GM21526 (cell line): ENCODE measurements at regions not wholly inside any gene's neighbourhood (a gene's known extent, or its start where the extent isn't known, plus 50 kb on each side); places are given as distances from the start of the nearest gene placed in this dataset.

ENCODE experiments used
- ATAC-seq: cut with Tn5 transposase; IDR thresholded peaks from one replicate; pipeline ENCODE4 v1.9.1; 2021; ENCODE audit warnings: moderate library complexity; ENCODE audit not compliant: unreplicated experiment, low FRiP score

- no peak for ATAC-seq
Measured at GRCh38 chr9:79264041-79264440, 307.7 kb upstream of the TLE4 start.

- no peak for ATAC-seq
Measured at GRCh38 chr9:79264511-79265355, 307.0 kb upstream of the TLE4 start.

- no peak for ATAC-seq
Measured at GRCh38 chr9:79266986-79267385, 304.8 kb upstream of the TLE4 start.

- ATAC-seq = no peak
Measured at GRCh38 chr9:79268806-79269205, 303.0 kb upstream of the TLE4 start.

GRCh38 chr9:79273311-79273710 is 298.5 kb upstream of the TLE4 start:
- ATAC-seq = no peak

GRCh38 chr9:79279356-79279755 is 292.4 kb upstream of the TLE4 start:
- ATAC-seq = no peak

GRCh38 chr9:79280691-79281090 is 291.1 kb upstream of the TLE4 start:
- ATAC-seq = no peak

GRCh38 chr9:79284081-79284480 is 287.7 kb upstream of the TLE4 start:
- no peak for ATAC-seq

- no peak for ATAC-seq
Measured at GRCh38 chr9:79286992-79287707, 284.6 kb upstream of the TLE4 start.

- no peak for ATAC-seq
Measured at GRCh38 chr9:79287708-79288290, 284.0 kb upstream of the TLE4 start.

GRCh38 chr9:79289856-79290255 is 281.9 kb upstream of the TLE4 start:
- ATAC-seq = no peak

GRCh38 chr9:79292731-79293280 is 279.0 kb upstream of the TLE4 start:
- no peak for ATAC-seq

GRCh38 chr9:79300068-79300467 is 271.7 kb upstream of the TLE4 start:
- ATAC-seq = no peak

GRCh38 chr9:79301085-79301484 is 270.7 kb upstream of the TLE4 start:
- no peak for ATAC-seq

- ATAC-seq = no peak
Measured at GRCh38 chr9:79301551-79302391, 270.0 kb upstream of the TLE4 start.

GRCh38 chr9:79302569-79302968 is 269.2 kb upstream of the TLE4 start:
- no peak for ATAC-seq

GRCh38 chr9:79308012-79308411 is 263.8 kb upstream of the TLE4 start:
- ATAC-seq = no peak

GRCh38 chr9:79312686-79313421 is 258.9 kb upstream of the TLE4 start:
- no peak for ATAC-seq

- ATAC-seq = no peak
Measured at GRCh38 chr9:79325501-79325900, 246.3 kb upstream of the TLE4 start.

- ATAC-seq = no peak
Measured at GRCh38 chr9:79329861-79330260, 241.9 kb upstream of the TLE4 start.
